ENCODE measurements at regions not wholly inside any gene's neighbourhood (a gene's known extent, or its start where the extent isn't known, plus 50 kb on each side); places are given as distances from the start of the nearest gene placed in this dataset.

- 98% methylated on average over 6 of the region's 6 CpGs for WGBS (ENCODE audit: insufficient coverage)
- ChIA-PET CTCF (no interaction called here), POLR2A (no interaction called here)
- H3K27me3 ChIP-seq (replicated peaks in 2 of 5; ENCODE audit: control insufficient read depth in 4 of 5, insufficient read depth in 5 of 5, low read length in 4 of 5): peaks cover 0 to 4% (median 0%) of the 10 kb centered on the region in 5 experiments
- no peaks in the 10 kb centered on the region for H3K36me3 ChIP-seq (ENCODE audit: control insufficient read depth in 4 of 4, insufficient read depth in 4 of 4, low read length in 3 of 4)
- DNase-seq: no peak
- H3K4me1 ChIP-seq (ENCODE audit: control extremely low read depth in 1 of 4, control insufficient read depth in 4 of 4, insufficient read depth in 4 of 4, low read length in 3 of 4): no peaks in the 10 kb centered on the region
- H3K27ac ChIP-seq (ENCODE audit: insufficient read depth in 1 of 2, low read depth in 1 of 2, low read length in 2 of 2, poor library complexity in 1 of 2, severe bottlenecking in 2 of 2): no peak overlapping the region
- no peak overlapping the region for H3K4me3 ChIP-seq (ENCODE audit: control insufficient read depth in 1 of 7, extremely low read depth in 1 of 7, insufficient read depth in 4 of 7, low read depth in 2 of 7, low read length in 6 of 7)
- H3K9me3 ChIP-seq (ENCODE audit: control extremely low read depth in 1 of 5, control insufficient read depth in 4 of 5, insufficient read depth in 2 of 5, low read depth in 1 of 5, low read length in 4 of 5): no peaks in the 10 kb centered on the region
These were observed 502.3 kb downstream of the AACS start for GRCh38 chr12:125567581-125567980.

GRCh38 chr12:125568306-125568705 lies 503.1 kb downstream of the AACS start:
- no peak overlapping the region for H3K27ac ChIP-seq (ENCODE audit: insufficient read depth in 1 of 2, low read depth in 1 of 2, low read length in 2 of 2, poor library complexity in 1 of 2, severe bottlenecking in 2 of 2)
- ChIA-PET POLR2A (no interaction called here), CTCF (no interaction called here)
- DNase-seq: no peak
- H3K4me1 ChIP-seq (ENCODE audit: control extremely low read depth in 1 of 4, control insufficient read depth in 4 of 4, insufficient read depth in 4 of 4, low read length in 3 of 4): no peaks in the 10 kb centered on the region
- peaks cover 0 to 4% (median 0%) of the 10 kb centered on the region in 5 experiments for H3K27me3 ChIP-seq (replicated peaks in 2 of 5; ENCODE audit: control insufficient read depth in 4 of 5, insufficient read depth in 5 of 5, low read length in 4 of 5)
- H3K4me3 ChIP-seq (ENCODE audit: control insufficient read depth in 1 of 7, extremely low read depth in 1 of 7, insufficient read depth in 4 of 7, low read depth in 2 of 7, low read length in 6 of 7): no peak overlapping the region
- H3K9me3 ChIP-seq (ENCODE audit: control extremely low read depth in 1 of 5, control insufficient read depth in 4 of 5, insufficient read depth in 2 of 5, low read depth in 1 of 5, low read length in 4 of 5): no peaks in the 10 kb centered on the region
- H3K36me3 ChIP-seq (ENCODE audit: control insufficient read depth in 4 of 4, insufficient read depth in 4 of 4, low read length in 3 of 4): no peaks in the 10 kb centered on the region
- 91% methylated on average over 4 of the region's 4 CpGs for WGBS (ENCODE audit: insufficient coverage)

GRCh38 chr12:125573271-125573670 lies 508.0 kb downstream of the AACS start:
- no peaks in the 10 kb centered on the region for H3K36me3 ChIP-seq (ENCODE audit: control insufficient read depth in 4 of 4, insufficient read depth in 4 of 4, low read length in 3 of 4)
- no peak overlapping the region for H3K27ac ChIP-seq (ENCODE audit: insufficient read depth in 1 of 2, low read depth in 1 of 2, low read length in 2 of 2, poor library complexity in 1 of 2, severe bottlenecking in 2 of 2)
- no peaks in the 10 kb centered on the region for H3K4me1 ChIP-seq (ENCODE audit: control extremely low read depth in 1 of 4, control insufficient read depth in 4 of 4, insufficient read depth in 4 of 4, low read length in 3 of 4)
- ChIA-PET POLR2A (no interaction called here), CTCF (no interaction called here)
- no peak overlapping the region for H3K4me3 ChIP-seq (ENCODE audit: control insufficient read depth in 1 of 7, extremely low read depth in 1 of 7, insufficient read depth in 4 of 7, low read depth in 2 of 7, low read length in 6 of 7)
- no CpG with 5 or more reads among the region's 1 CpG for WGBS (ENCODE audit: insufficient coverage)
- peaks cover 0 to 1% (median 0%) of the 10 kb centered on the region in 5 experiments for H3K9me3 ChIP-seq (ENCODE audit: control extremely low read depth in 1 of 5, control insufficient read depth in 4 of 5, insufficient read depth in 2 of 5, low read depth in 1 of 5, low read length in 4 of 5)
- no peak for DNase-seq
- H3K27me3 ChIP-seq (replicated peaks in 2 of 5; ENCODE audit: control insufficient read depth in 4 of 5, insufficient read depth in 5 of 5, low read length in 4 of 5): no peaks in the 10 kb centered on the region

GRCh38 chr12:125577334-125577733 lies 512.1 kb downstream of the AACS start:
- peaks cover 0 to 13% (median 2%) of the 10 kb centered on the region in 5 experiments for H3K9me3 ChIP-seq (ENCODE audit: control extremely low read depth in 1 of 5, control insufficient read depth in 4 of 5, insufficient read depth in 2 of 5, low read depth in 1 of 5, low read length in 4 of 5)
- no peaks in the 10 kb centered on the region for H3K4me1 ChIP-seq (ENCODE audit: control extremely low read depth in 1 of 4, control insufficient read depth in 4 of 4, insufficient read depth in 4 of 4, low read length in 3 of 4)
- ChIA-PET CTCF (interaction anchor here (0.7 kb wide), 1 partner anchor 16 kb away, joined by 4 read pairs; no protein-coding TSS in a partner anchor), POLR2A (no interaction called here)
- H3K27ac ChIP-seq (ENCODE audit: insufficient read depth in 1 of 2, low read depth in 1 of 2, low read length in 2 of 2, poor library complexity in 1 of 2, severe bottlenecking in 2 of 2): no peak overlapping the region
- no peak for DNase-seq
- H3K36me3 ChIP-seq (ENCODE audit: control insufficient read depth in 4 of 4, insufficient read depth in 4 of 4, low read length in 3 of 4): no peaks in the 10 kb centered on the region
- H3K27me3 ChIP-seq (replicated peaks in 2 of 5; ENCODE audit: control insufficient read depth in 4 of 5, insufficient read depth in 5 of 5, low read length in 4 of 5): no peaks in the 10 kb centered on the region
- H3K4me3 ChIP-seq (ENCODE audit: control insufficient read depth in 1 of 7, extremely low read depth in 1 of 7, insufficient read depth in 4 of 7, low read depth in 2 of 7, low read length in 6 of 7): no peak overlapping the region

- peaks cover 0 to 13% (median 2%) of the 10 kb centered on the region in 5 experiments for H3K9me3 ChIP-seq (ENCODE audit: control extremely low read depth in 1 of 5, control insufficient read depth in 4 of 5, insufficient read depth in 2 of 5, low read depth in 1 of 5, low read length in 4 of 5)
- no peak overlapping the region for H3K27ac ChIP-seq (ENCODE audit: insufficient read depth in 1 of 2, low read depth in 1 of 2, low read length in 2 of 2, poor library complexity in 1 of 2, severe bottlenecking in 2 of 2)
- no peak overlapping the region for H3K4me3 ChIP-seq (ENCODE audit: control insufficient read depth in 1 of 7, extremely low read depth in 1 of 7, insufficient read depth in 4 of 7, low read depth in 2 of 7, low read length in 6 of 7)
- ChIA-PET POLR2A (no interaction called here), CTCF (no interaction called here)
- H3K36me3 ChIP-seq (ENCODE audit: control insufficient read depth in 4 of 4, insufficient read depth in 4 of 4, low read length in 3 of 4): no peaks in the 10 kb centered on the region
- no peak for DNase-seq
- H3K27me3 ChIP-seq (replicated peaks in 2 of 5; ENCODE audit: control insufficient read depth in 4 of 5, insufficient read depth in 5 of 5, low read length in 4 of 5): peaks cover 0 to 2% (median 0%) of the 10 kb centered on the region in 5 experiments
- no peaks in the 10 kb centered on the region for H3K4me1 ChIP-seq (ENCODE audit: control extremely low read depth in 1 of 4, control insufficient read depth in 4 of 4, insufficient read depth in 4 of 4, low read length in 3 of 4)
These were observed 514.7 kb downstream of the AACS start for GRCh38 chr12:125579916-125580315.

- no peak for DNase-seq
- Histone ChIP-seq H3K4me1 (ENCODE audit: control extremely low read depth in 1 of 4, control insufficient read depth in 4 of 4, insufficient read depth in 4 of 4, low read length in 3 of 4) (no peaks in the 10 kb centered on the region), H3K9me3 (ENCODE audit: control extremely low read depth in 1 of 5, control insufficient read depth in 4 of 5, insufficient read depth in 2 of 5, low read depth in 1 of 5, low read length in 4 of 5) (peaks cover 0 to 13% (median 2%) of the 10 kb centered on the region in 5 experiments), H3K27ac (ENCODE audit: insufficient read depth in 1 of 2, low read depth in 1 of 2, low read length in 2 of 2, poor library complexity in 1 of 2, severe bottlenecking in 2 of 2) (no peak overlapping the region), H3K4me3 (ENCODE audit: control insufficient read depth in 1 of 7, extremely low read depth in 1 of 7, insufficient read depth in 4 of 7, low read depth in 2 of 7, low read length in 6 of 7) (no peak overlapping the region), H3K27me3 (replicated peaks in 2 of 5; ENCODE audit: control insufficient read depth in 4 of 5, insufficient read depth in 5 of 5, low read length in 4 of 5) (peaks cover 0 to 2% (median 0%) of the 10 kb centered on the region in 5 experiments), H3K36me3 (ENCODE audit: control insufficient read depth in 4 of 4, insufficient read depth in 4 of 4, low read length in 3 of 4) (no peaks in the 10 kb centered on the region)
- CTCF ChIA-PET: no interaction called here
- POLR2A ChIA-PET: no interaction called here
- WGBS (ENCODE audit: insufficient coverage): 100% methylated on average over 1 of the region's 3 CpGs
These were observed 517.8 kb downstream of the AACS start for GRCh38 chr12:125583071-125583470.

GRCh38 chr12:125586441-125586840 lies 521.2 kb downstream of the AACS start:
- H3K27me3 ChIP-seq (replicated peaks in 2 of 5; ENCODE audit: control insufficient read depth in 4 of 5, insufficient read depth in 5 of 5, low read length in 4 of 5): peaks cover 0 to 2% (median 0%) of the 10 kb centered on the region in 5 experiments
- no peaks in the 10 kb centered on the region for H3K36me3 ChIP-seq (ENCODE audit: control insufficient read depth in 4 of 4, insufficient read depth in 4 of 4, low read length in 3 of 4)
- no peak overlapping the region for H3K27ac ChIP-seq (ENCODE audit: insufficient read depth in 1 of 2, low read depth in 1 of 2, low read length in 2 of 2, poor library complexity in 1 of 2, severe bottlenecking in 2 of 2)
- ChIA-PET POLR2A (no interaction called here), CTCF (no interaction called here)
- H3K4me1 ChIP-seq (ENCODE audit: control extremely low read depth in 1 of 4, control insufficient read depth in 4 of 4, insufficient read depth in 4 of 4, low read length in 3 of 4): no peaks in the 10 kb centered on the region
- 45% methylated on average over 2 of the region's 6 CpGs for WGBS (ENCODE audit: insufficient coverage)
- no peaks in the 10 kb centered on the region for H3K9me3 ChIP-seq (ENCODE audit: control extremely low read depth in 1 of 5, control insufficient read depth in 4 of 5, insufficient read depth in 2 of 5, low read depth in 1 of 5, low read length in 4 of 5)
- DNase-seq: no peak
- H3K4me3 ChIP-seq (ENCODE audit: control insufficient read depth in 1 of 7, extremely low read depth in 1 of 7, insufficient read depth in 4 of 7, low read depth in 2 of 7, low read length in 6 of 7): no peak overlapping the region

Data from common myeloid progenitor, CD34-positive (primary cell).